ELR (cell line): ENCODE measurements at regions not wholly inside any gene's neighbourhood (a gene's known extent, or its start where the extent isn't known, plus 50 kb on each side); places are given as distances from the start of the nearest gene placed in this dataset.
"Not testable (repeated sequence)": the region's sequence is repeated elsewhere in the genome, so short reads cannot be mapped to it uniquely, and the experiment has no call there.

ENCODE experiments used
- DNase-seq: peaks from one replicate; pipeline ENCODE4 v3.0.0-alpha.2; 2015; ENCODE audit warnings: low read depth

GRCh38 chr16:46519063-46519462 is 102.1 kb downstream of the SHCBP1 start:
- DNase-seq = no peak

GRCh38 chr16:46496701-46497100 is 124.5 kb downstream of the SHCBP1 start:
- no peak for DNase-seq

- DNase-seq = peak; percentile 10
Observed at GRCh38 chr16:46482895-46483294, 138.3 kb downstream of the SHCBP1 start.

- DNase-seq = no peak
Observed at GRCh38 chr16:46466239-46466638, 154.9 kb downstream of the SHCBP1 start.

- not testable (repeated sequence) for DNase-seq
Observed at GRCh38 chr16:46454801-46455200, 166.4 kb downstream of the SHCBP1 start.

GRCh38 chr16:46428108-46429061 is 192.8 kb downstream of the SHCBP1 start:
- DNase-seq = no peak

GRCh38 chr16:46427340-46428107 is 193.7 kb downstream of the SHCBP1 start:
- DNase-seq = no peak

GRCh38 chr16:46426336-46426735 is 194.8 kb downstream of the SHCBP1 start:
- DNase-seq = no peak

- DNase-seq = no peak
Observed at GRCh38 chr16:46404028-46404427, 217.2 kb downstream of the SHCBP1 start.

GRCh38 chr16:46398559-46398958 is 222.6 kb downstream of the SHCBP1 start:
- DNase-seq = not testable (repeated sequence)

GRCh38 chr16:46396883-46397270 is 224.3 kb downstream of the SHCBP1 start:
- not testable (repeated sequence) for DNase-seq

- DNase-seq = not testable (repeated sequence)
Observed at GRCh38 chr16:46396131-46396882, 224.9 kb downstream of the SHCBP1 start.

GRCh38 chr16:46395391-46395921 is 225.7 kb downstream of the SHCBP1 start:
- not testable (repeated sequence) for DNase-seq

GRCh38 chr16:46394963-46395362 is 226.2 kb downstream of the SHCBP1 start:
- DNase-seq = not testable (repeated sequence)

GRCh38 chr16:46394149-46394548 is 227.0 kb downstream of the SHCBP1 start:
- DNase-seq = not testable (repeated sequence)

GRCh38 chr16:46392930-46393722 is 228.1 kb downstream of the SHCBP1 start:
- DNase-seq = peak; percentile 17

GRCh38 chr16:46390660-46391462 is 230.3 kb downstream of the SHCBP1 start:
- not testable (repeated sequence) for DNase-seq

- peak; percentile 65 for DNase-seq
Observed at GRCh38 chr16:46389561-46390041, 231.6 kb downstream of the SHCBP1 start.

GRCh38 chr16:46388939-46389491 is 232.2 kb downstream of the SHCBP1 start:
- DNase-seq = not testable (repeated sequence)

- DNase-seq = not testable (repeated sequence)
Observed at GRCh38 chr16:46388354-46388753, 232.8 kb downstream of the SHCBP1 start.
